Sigmoid colon (tissue), 6 donors: ENCODE measurements at regions not wholly inside any gene's neighbourhood (a gene's known extent, or its start where the extent isn't known, plus 50 kb on each side); places are given as distances from the start of the nearest gene placed in this dataset.

Experiments
- DNase-seq: peaks from one replicate; pipeline ENCODE4 v3.0.0-alpha.2; 2019
- H3K27ac ChIP-seq, 4 donors: fragments of 200-600 bp; sonication (generic); one replicate each; pipeline ENCODE4 v1.5.1; 2016 to 2019; ENCODE audit warnings: mild to moderate bottlenecking in 1 of 4
- H3K27me3 ChIP-seq, 3 donors: fragments of 200-600 bp; sonication (generic); one replicate each; pipeline ENCODE4 v1.5.1; 2019; ENCODE audit warnings: mild to moderate bottlenecking in 1 of 3
- H3K36me3 ChIP-seq, 4 donors: fragments of 200-600 bp; sonication (generic); one replicate each; pipeline ENCODE4 v1.5.1; 2016 to 2019
- H3K4me1 ChIP-seq, 4 donors: fragments of 200-600 bp; sonication (generic); one replicate each; pipeline ENCODE4 v1.5.1; 2017 to 2019
- H3K4me3 ChIP-seq, 4 donors: fragments of 200-600 bp; sonication (generic); one replicate each; pipeline ENCODE4 v1.5.1; 2017 to 2019; ENCODE audit warnings: mild to moderate bottlenecking in 2 of 4, moderate library complexity in 1 of 4
- H3K9me3 ChIP-seq, 4 donors: fragments of 200-600 bp in 3 of 4; sonication (generic) in 3 of 4; one replicate each; pipeline versions ENCODE4 v1.5.1 to v1.6.1; 2013 to 2019
- EP300 ChIP-seq, 4 donors: sonication (generic); formaldehyde crosslinking; IDR thresholded peaks; one replicate each; pipeline ENCODE4 v1.6.1; 2017; ENCODE audit warnings: antibody characterized with exemption in 4 of 4
- POLR2A ChIP-seq, 2 donors: fragments of 450-650 bp; IDR thresholded peaks; one replicate each; pipeline ENCODE4 v1.6.1; 2016; ENCODE audit warnings: antibody characterized with exemption in 2 of 2, mild to moderate bottlenecking in 2 of 2, moderate library complexity in 2 of 2
- POLR2AphosphoS5 ChIP-seq, 4 donors: sonication (generic); formaldehyde crosslinking; IDR thresholded peaks; one replicate each; pipeline ENCODE4 v1.6.1; 2017; ENCODE audit warnings: antibody characterized with exemption in 4 of 4
- WGBS, 2 donors: extraction: QIAGEN DNeasy Blood & Tissue Kit; methylation state at CpG; one replicate each; pipeline ENCODE4 v1.1.7; 2013; 5-methylcytosine and 5-hydroxymethylcytosine counted together
- intact Hi-C: fragments of 100-400 bp; cut with DNase I; formaldehyde crosslinking; loops from one replicate; pipeline ENCODE4 v1.15.1; 2023
- TF ChIP-seq, protein P1 (sequence below), 4 experiments: fragments of 450-650 bp in 3 of 4; fragments of 200-600 bp in 1 of 4; IDR thresholded peaks; one replicate each; pipeline ENCODE4 v1.5.1; 2016 to 2019; ENCODE audit warnings: antibody characterized with exemption in 4 of 4, mild to moderate bottlenecking in 3 of 4, moderate library complexity in 2 of 4
- donor health status: healthy with polysubstance abuse.
- donor health status: healthy.

DNA sequence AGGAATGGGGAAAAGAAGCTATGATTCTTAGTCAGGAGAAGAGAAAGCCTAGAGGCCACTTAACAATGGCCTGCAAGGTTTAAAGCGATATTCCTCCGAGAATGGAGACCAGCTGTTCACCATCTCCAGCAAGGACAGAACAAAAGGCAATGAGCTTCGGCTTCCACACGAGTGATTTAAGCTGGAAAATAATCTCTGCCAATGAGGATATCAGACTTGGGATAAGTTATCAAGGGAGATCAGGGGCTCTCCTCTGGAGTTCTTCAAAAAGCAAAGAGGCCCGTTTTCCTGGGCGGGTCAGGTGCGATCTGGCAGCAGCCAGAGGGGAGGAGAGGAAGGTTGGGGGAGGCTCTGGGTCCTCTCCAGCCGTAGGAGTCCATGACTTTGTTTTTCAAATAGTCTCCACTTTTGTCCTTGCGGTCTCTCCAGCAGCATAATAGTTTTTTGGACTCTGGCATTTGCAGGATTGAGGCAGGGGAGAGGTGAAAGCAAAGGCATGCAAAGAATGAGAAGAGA lies 211.3 kb downstream of the SKIDA1 start:
- no peaks in the 10 kb centered on the region for H3K9me3 ChIP-seq
- no peaks in the 10 kb centered on the region for H3K27me3 ChIP-seq
- intact Hi-C loops = no loop called here
- TF ChIP-seq POLR2A (IDR thresholded peaks at IDR 0.05) (no peak), EP300 (IDR thresholded peaks at IDR 0.05) (no peak), POLR2AphosphoS5 (IDR thresholded peaks at IDR 0.05) (no peak)
- TF ChIP-seq, protein P1, sequence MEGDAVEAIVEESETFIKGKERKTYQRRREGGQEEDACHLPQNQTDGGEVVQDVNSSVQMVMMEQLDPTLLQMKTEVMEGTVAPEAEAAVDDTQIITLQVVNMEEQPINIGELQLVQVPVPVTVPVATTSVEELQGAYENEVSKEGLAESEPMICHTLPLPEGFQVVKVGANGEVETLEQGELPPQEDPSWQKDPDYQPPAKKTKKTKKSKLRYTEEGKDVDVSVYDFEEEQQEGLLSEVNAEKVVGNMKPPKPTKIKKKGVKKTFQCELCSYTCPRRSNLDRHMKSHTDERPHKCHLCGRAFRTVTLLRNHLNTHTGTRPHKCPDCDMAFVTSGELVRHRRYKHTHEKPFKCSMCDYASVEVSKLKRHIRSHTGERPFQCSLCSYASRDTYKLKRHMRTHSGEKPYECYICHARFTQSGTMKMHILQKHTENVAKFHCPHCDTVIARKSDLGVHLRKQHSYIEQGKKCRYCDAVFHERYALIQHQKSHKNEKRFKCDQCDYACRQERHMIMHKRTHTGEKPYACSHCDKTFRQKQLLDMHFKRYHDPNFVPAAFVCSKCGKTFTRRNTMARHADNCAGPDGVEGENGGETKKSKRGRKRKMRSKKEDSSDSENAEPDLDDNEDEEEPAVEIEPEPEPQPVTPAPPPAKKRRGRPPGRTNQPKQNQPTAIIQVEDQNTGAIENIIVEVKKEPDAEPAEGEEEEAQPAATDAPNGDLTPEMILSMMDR (IDR thresholded peaks at IDR 0.05) = no peak
- no peaks in the 10 kb centered on the region for H3K36me3 ChIP-seq
- no peak overlapping the region for H3K4me3 ChIP-seq
- peaks cover 0 to 27% (median 20%) of the 10 kb centered on the region in 4 donors for H3K4me1 ChIP-seq
- 71 to 74% methylated on average over 9 of the region's 9 CpGs for WGBS, 2 donors
- peak overlapping the region in 1 of 4 donors; percentile 66 for H3K27ac ChIP-seq
- DNase-seq = no peak

DNA sequence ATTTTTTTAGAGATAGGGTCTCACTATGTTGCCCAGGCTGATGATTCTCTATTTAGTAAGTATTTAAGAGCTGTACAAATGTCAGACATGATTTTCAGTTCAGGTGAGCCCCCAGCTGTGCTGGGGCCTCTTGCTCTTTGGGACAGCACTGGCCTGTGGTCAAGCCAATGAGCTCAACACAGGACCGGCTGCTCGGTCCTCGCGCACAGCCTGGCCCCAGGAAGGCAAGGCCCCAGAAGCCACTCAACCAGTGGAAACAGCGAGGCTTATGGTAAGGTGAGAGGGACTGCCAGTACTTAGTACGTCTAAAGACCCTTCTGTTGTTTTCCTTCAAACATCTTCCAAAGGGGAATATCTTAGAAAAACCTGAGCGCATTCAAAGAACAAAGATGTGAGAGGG lies 211.8 kb downstream of the SKIDA1 start:
- H3K36me3 ChIP-seq = no peaks in the 10 kb centered on the region
- 87 to 91% methylated on average over 7 of the region's 7 CpGs for WGBS, 2 donors
- no peak for TF ChIP-seq POLR2AphosphoS5 (IDR thresholded peaks at IDR 0.05)
- no peak for TF ChIP-seq EP300 (IDR thresholded peaks at IDR 0.05)
- no peak for TF ChIP-seq POLR2A (IDR thresholded peaks at IDR 0.05)
- no peak overlapping the region for H3K4me3 ChIP-seq
- H3K27me3 ChIP-seq = no peaks in the 10 kb centered on the region
- intact Hi-C loops = no loop called here
- no peaks in the 10 kb centered on the region for H3K9me3 ChIP-seq
- peaks cover 0 to 27% (median 20%) of the 10 kb centered on the region in 4 donors for H3K4me1 ChIP-seq
- no peak for DNase-seq
- H3K27ac ChIP-seq = no peak overlapping the region

DNA sequence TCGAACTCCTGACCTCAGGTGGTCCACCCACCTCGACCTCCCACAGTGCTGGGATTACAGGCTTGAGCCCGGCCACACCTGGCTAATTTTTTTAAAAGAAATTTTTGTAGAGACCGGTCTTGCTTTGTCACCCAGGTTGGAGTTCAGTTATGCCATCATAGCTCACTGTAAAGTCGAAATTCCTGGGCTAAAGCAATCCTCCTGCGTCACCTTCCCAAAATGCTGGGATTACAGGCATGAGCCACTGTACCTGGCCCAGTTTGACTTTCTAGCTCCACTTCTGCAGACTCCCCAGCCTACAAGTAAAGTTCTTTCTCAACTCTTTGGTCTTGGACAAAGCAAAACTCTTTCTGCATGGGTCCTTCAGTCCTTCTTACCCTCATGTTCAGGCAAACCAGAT lies 214.1 kb downstream of the SKIDA1 start:
- DNase-seq = no peak
- Histone ChIP-seq H3K27me3 (no peaks in the 10 kb centered on the region), H3K36me3 (no peaks in the 10 kb centered on the region), H3K27ac (no peak overlapping the region), H3K4me1 (peaks cover 0 to 27% (median 20%) of the 10 kb centered on the region in 4 donors), H3K4me3 (no peak overlapping the region), H3K9me3 (no peaks in the 10 kb centered on the region)
- intact Hi-C loops = no loop called here
- no peak for TF ChIP-seq POLR2A (IDR thresholded peaks at IDR 0.05)
- no peak for TF ChIP-seq EP300 (IDR thresholded peaks at IDR 0.05)
- TF ChIP-seq, protein P1 (IDR thresholded peaks at IDR 0.05) = no peak
- no peak for TF ChIP-seq POLR2AphosphoS5 (IDR thresholded peaks at IDR 0.05)
- WGBS, 2 donors = 84 to 92% methylated on average over 6 of the region's 6 CpGs

DNA sequence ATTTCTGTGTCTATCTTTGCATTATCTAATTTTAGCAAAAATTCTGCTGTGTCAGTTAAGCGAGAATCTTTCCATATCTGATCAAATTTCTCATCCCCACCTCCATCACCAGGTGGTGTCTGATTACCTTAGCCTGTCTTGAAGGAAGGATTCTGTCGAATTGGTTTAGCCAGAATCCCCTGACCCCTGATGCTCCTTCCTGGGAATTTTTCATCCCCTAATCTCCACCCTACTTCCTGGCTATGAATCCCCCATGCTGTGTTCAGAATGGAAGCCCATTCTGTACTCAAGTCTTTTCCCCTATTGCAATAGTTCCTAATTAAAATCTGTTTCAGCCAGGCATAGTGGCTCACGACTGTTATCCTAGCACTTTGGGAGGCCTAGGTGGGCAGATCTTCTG lies 216.1 kb downstream of the SKIDA1 start:
- TF ChIP-seq POLR2A (IDR thresholded peaks at IDR 0.05) (no peak), POLR2AphosphoS5 (IDR thresholded peaks at IDR 0.05) (no peak), EP300 (IDR thresholded peaks at IDR 0.05) (no peak)
- TF ChIP-seq, protein P1 (IDR thresholded peaks at IDR 0.05) = no peak
- no peaks in the 10 kb centered on the region for H3K27me3 ChIP-seq
- H3K36me3 ChIP-seq = no peaks in the 10 kb centered on the region
- WGBS, 2 donors = 62 to 74% methylated on average over 3 of the region's 3 CpGs
- no peak overlapping the region for H3K27ac ChIP-seq
- DNase-seq = no peak
- H3K4me1 ChIP-seq = peaks cover 0 to 9% (median 2%) of the 10 kb centered on the region in 4 donors
- H3K4me3 ChIP-seq = no peak overlapping the region
- intact Hi-C loops = no loop called here
- no peaks in the 10 kb centered on the region for H3K9me3 ChIP-seq

DNA sequence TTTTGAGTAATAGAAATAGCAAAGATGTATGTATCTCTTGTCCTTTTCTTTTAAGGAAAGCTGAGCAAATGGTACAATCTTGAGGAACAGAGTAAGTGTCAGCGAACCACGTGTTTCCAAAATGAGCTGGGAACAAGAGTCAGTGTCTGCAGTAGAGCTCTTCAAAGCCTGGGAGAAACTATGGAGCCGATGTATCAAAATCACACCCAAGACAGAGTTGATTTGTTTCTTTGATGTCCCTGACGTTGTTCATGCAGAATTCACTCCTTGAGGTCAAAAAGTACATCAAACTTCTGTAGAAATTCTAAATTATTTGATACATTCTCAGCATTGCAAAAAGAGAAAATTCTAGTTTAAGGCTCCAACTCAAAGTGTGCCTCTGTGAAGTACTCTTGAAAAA lies 216.5 kb downstream of the SKIDA1 start:
- TF ChIP-seq EP300 (IDR thresholded peaks at IDR 0.05) = no peak
- no peak for TF ChIP-seq POLR2AphosphoS5 (IDR thresholded peaks at IDR 0.05)
- TF ChIP-seq, protein P1 (IDR thresholded peaks at IDR 0.05) = no peak
- TF ChIP-seq POLR2A (IDR thresholded peaks at IDR 0.05) = no peak
- Histone ChIP-seq H3K4me1 (peaks cover 0 to 4% (median 0%) of the 10 kb centered on the region in 4 donors), H3K4me3 (no peak overlapping the region), H3K27ac (no peak overlapping the region), H3K9me3 (no peaks in the 10 kb centered on the region), H3K27me3 (no peaks in the 10 kb centered on the region), H3K36me3 (no peaks in the 10 kb centered on the region)
- no peak for DNase-seq
- intact Hi-C loops = no loop called here
- 71 to 77% methylated on average over 4 of the region's 4 CpGs for WGBS, 2 donors
